Fibroblast of lung (primary cell): ENCODE measurements at regions not wholly inside any gene's neighbourhood (a gene's known extent, or its start where the extent isn't known, plus 50 kb on each side); places are given as distances from the start of the nearest gene placed in this dataset.

Experiments
- DNase-seq, 2 donors: peaks; one replicate each; pipeline versions ENCODE4 v3.0.0 to v3.0.0-alpha.2; 2010; ENCODE audit warnings: low read depth in 2 of 2
- H2AFZ ChIP-seq: 2 replicates; pipeline ENCODE4 v1.5.1; 2012; ENCODE audit warnings: low read length, control low read depth, inconsistent platforms
- H3K27ac ChIP-seq: 2 replicates; pipeline ENCODE4 v1.5.1; 2011; ENCODE audit warnings: low read length, control low read depth; ENCODE audit not compliant: insufficient read depth
- H3K27me3 ChIP-seq: 2 replicates; pipeline ENCODE4 v1.5.1; 2011; ENCODE audit warnings: mild to moderate bottlenecking, low read length; ENCODE audit not compliant: control insufficient read depth, insufficient read depth
- H3K36me3 ChIP-seq: 2 replicates; pipeline ENCODE4 v1.5.1; 2011; ENCODE audit warnings: low read length; ENCODE audit not compliant: control insufficient read depth, insufficient read depth
- H3K4me1 ChIP-seq: 2 replicates; pipeline ENCODE4 v1.5.1; 2011; ENCODE audit warnings: low read length; ENCODE audit not compliant: control insufficient read depth, insufficient read depth; ENCODE audit errors: extremely low read depth
- H3K4me2 ChIP-seq: 2 replicates; pipeline ENCODE4 v1.5.1; 2011; ENCODE audit warnings: low read length, control low read depth; ENCODE audit not compliant: insufficient read depth; ENCODE audit errors: extremely low read depth
- H3K4me3 ChIP-seq, 4 experiments: fragments of 200-600 bp in 1 of 4; sonication (generic) in 1 of 4; replicated peaks in 1 of 4; 2 replicates each; pipeline ENCODE4 v1.5.1; 2011 to 2016; ENCODE audit warnings: low read length in 4 of 4, low read depth in 3 of 4, mild to moderate bottlenecking in 3 of 4, control low read depth in 2 of 4, inconsistent platforms in 1 of 4, mixed read lengths in 1 of 4; ENCODE audit not compliant: insufficient read depth in 1 of 4; ENCODE audit errors: control extremely low read depth in 1 of 4
- H3K79me2 ChIP-seq: 2 replicates; pipeline ENCODE4 v1.5.1; 2012; ENCODE audit warnings: mild to moderate bottlenecking, low read length, inconsistent platforms; ENCODE audit not compliant: control insufficient read depth, insufficient read depth
- H3K9ac ChIP-seq: 2 replicates; pipeline ENCODE4 v1.5.1; 2011; ENCODE audit warnings: mild to moderate bottlenecking, low read length, control low read depth; ENCODE audit not compliant: insufficient read depth
- H3K9me3 ChIP-seq: 2 replicates; pipeline ENCODE4 v1.5.1; 2012; ENCODE audit warnings: low read depth, low read length; ENCODE audit not compliant: control insufficient read depth, insufficient read depth
- H4K20me1 ChIP-seq: 2 replicates; pipeline ENCODE4 v1.5.1; 2011; ENCODE audit warnings: low read length; ENCODE audit not compliant: control insufficient read depth, insufficient read depth; ENCODE audit errors: extremely low read depth
- CTCF ChIP-seq, 2 donors: IDR thresholded peaks in 1 of 2; conservative IDR thresholded peaks in 1 of 2; 1 replicate in 1 of 2; 2 replicates in 1 of 2; pipeline ENCODE4 v1.5.1; 2011 to 2012; ENCODE audit warnings: low read length in 2 of 2, control low read depth in 1 of 2, inconsistent platforms in 1 of 2, low read depth in 1 of 2, mild to moderate bottlenecking in 1 of 2
- EZH2 ChIP-seq: IDR thresholded peaks from 2 replicates; pipeline ENCODE4 v1.5.1; 2012; ENCODE audit warnings: low read length, control low read depth, mild to moderate bottlenecking; ENCODE audit errors: missing control alignments

- H2AFZ ChIP-seq, result no peak overlapping the region
- no peaks in the 10 kb centered on the region for H4K20me1 ChIP-seq
- H3K27me3 ChIP-seq, result no peaks in the 10 kb centered on the region
- DNase-seq, result no peak
- no peak overlapping the region for H3K27ac ChIP-seq
- H3K9ac ChIP-seq, result no peak overlapping the region
- H3K36me3 ChIP-seq, result no peaks in the 10 kb centered on the region
- no peak overlapping the region for H3K4me3 ChIP-seq
- no peaks in the 10 kb centered on the region for H3K79me2 ChIP-seq
- no peak for TF ChIP-seq CTCF (conservative IDR thresholded peaks at IDR 0.05 in 1 of 2, IDR thresholded peaks at IDR 0.05 in 1 of 2; ENCODE audit: low read depth in 1 of 2, low read length in 2 of 2)
- TF ChIP-seq EZH2, result no peak
- no peaks in the 10 kb centered on the region for H3K9me3 ChIP-seq
- no peak overlapping the region for H3K4me2 ChIP-seq
- no peaks in the 10 kb centered on the region for H3K4me1 ChIP-seq
Observed at GRCh38 chr3:14344351-14344750, 58.1 kb upstream of the SLC6A6 start.

GRCh38 chr3:14345496-14346150 lies 56.8 kb upstream of the SLC6A6 start:
- H4K20me1 ChIP-seq, result no peaks in the 10 kb centered on the region
- no peak overlapping the region for H3K9ac ChIP-seq
- H3K9me3 ChIP-seq, result no peaks in the 10 kb centered on the region
- H3K27me3 ChIP-seq, result no peaks in the 10 kb centered on the region
- no peak overlapping the region for H3K4me3 ChIP-seq
- DNase-seq, result peak in 1 of 2 donors; percentile 44
- no peaks in the 10 kb centered on the region for H3K36me3 ChIP-seq
- H2AFZ ChIP-seq, result no peak overlapping the region
- no peaks in the 10 kb centered on the region for H3K79me2 ChIP-seq
- no peak overlapping the region for H3K4me2 ChIP-seq
- no peaks in the 10 kb centered on the region for H3K4me1 ChIP-seq
- TF ChIP-seq EZH2, result no peak
- no peak for TF ChIP-seq CTCF (conservative IDR thresholded peaks at IDR 0.05 in 1 of 2, IDR thresholded peaks at IDR 0.05 in 1 of 2; ENCODE audit: low read depth in 1 of 2, low read length in 2 of 2)
- no peak overlapping the region for H3K27ac ChIP-seq

- no peaks in the 10 kb centered on the region for H3K79me2 ChIP-seq
- no peaks in the 10 kb centered on the region for H3K36me3 ChIP-seq
- no peak overlapping the region for H3K4me2 ChIP-seq
- no peaks in the 10 kb centered on the region for H3K9me3 ChIP-seq
- DNase-seq, result no peak
- H3K9ac ChIP-seq, result no peak overlapping the region
- TF ChIP-seq EZH2 (no peak), CTCF (conservative IDR thresholded peaks at IDR 0.05 in 1 of 2, IDR thresholded peaks at IDR 0.05 in 1 of 2; ENCODE audit: low read depth in 1 of 2, low read length in 2 of 2) (no peak)
- H3K4me1 ChIP-seq, result no peaks in the 10 kb centered on the region
- no peak overlapping the region for H3K4me3 ChIP-seq
- no peak overlapping the region for H3K27ac ChIP-seq
- H3K27me3 ChIP-seq, result no peaks in the 10 kb centered on the region
- no peaks in the 10 kb centered on the region for H4K20me1 ChIP-seq
- H2AFZ ChIP-seq, result no peak overlapping the region
Observed at GRCh38 chr3:14346191-14346590, 56.2 kb upstream of the SLC6A6 start.
